OCI-LY7 (cell line): ENCODE measurements at regions not wholly inside any gene's neighbourhood (a gene's known extent, or its start where the extent isn't known, plus 50 kb on each side); places are given as distances from the start of the nearest gene placed in this dataset.

Source experiments
- BruUV-seq: library from RNA; stranded (reverse); fragments of 400-500 nt; replicated peaks from 2 replicates; lab custom pipeline; 2021; lab: Mats Ljungman, UMichigan
- CTCF ChIA-PET: fragments of 300-600 bp; sonication (Branson Sonifier 250); formaldehyde crosslinking; loops from one replicate; lab custom pipeline; 2022; ENCODE audit warnings: antibody characterized with exemption; ENCODE audit not compliant: unreplicated experiment; lab: Charles Lee
- POLR2A ChIA-PET: fragments of 300-600 bp; sonication (Branson Sonifier 250); formaldehyde crosslinking; loops from one replicate; lab custom pipeline; 2022; ENCODE audit warnings: antibody characterized with exemption; lab: Charles Lee
- DNase-seq: peaks from one replicate; pipeline ENCODE4 v3.0.0-alpha.2; 2015; ENCODE audit warnings: low spot score
- H2AFZ ChIP-seq: fragments of 200-600 bp; sonication (generic), shearing (Covaris generic); 2 replicates; pipeline ENCODE4 v1.6.1; 2014; ENCODE audit warnings: mild to moderate bottlenecking, antibody characterized with exemption, low read length, moderate library complexity
- H3K27ac ChIP-seq: fragments of 200-600 bp; sonication (generic); 2 replicates; pipeline ENCODE4 v1.5.1; 2014; ENCODE audit warnings: mixed run types, low read depth, mild to moderate bottlenecking, moderate library complexity, low read length, inconsistent platforms; ENCODE audit not compliant: poor library complexity, severe bottlenecking
- H3K36me3 ChIP-seq: fragments of 200-600 bp; sonication (generic); 2 replicates; pipeline ENCODE4 v1.6.1; 2014; ENCODE audit warnings: mild to moderate bottlenecking, antibody characterized with exemption, low read length, moderate library complexity, mixed read lengths; ENCODE audit not compliant: insufficient read depth
- H3K4me1 ChIP-seq: fragments of 200-600 bp; sonication (generic); 2 replicates; pipeline ENCODE4 v1.5.1; 2014; ENCODE audit warnings: mild to moderate bottlenecking, low read length; ENCODE audit not compliant: insufficient read depth, poor library complexity, severe bottlenecking
- H3K4me2 ChIP-seq: fragments of 200-600 bp; sonication (generic); 2 replicates; pipeline ENCODE4 v1.6.1; 2014; ENCODE audit warnings: mild to moderate bottlenecking, low read length
- H3K4me3 ChIP-seq: fragments of 200-600 bp; sonication (generic); 2 replicates; pipeline ENCODE4 v1.5.1; 2014; ENCODE audit warnings: mild to moderate bottlenecking, low read depth, low read length; ENCODE audit not compliant: poor library complexity, severe bottlenecking
- H3K79me2 ChIP-seq: fragments of 200-600 bp; sonication (generic); 2 replicates; pipeline ENCODE4 v1.6.1; 2016; ENCODE audit warnings: low read depth, mild to moderate bottlenecking, low read length, moderate library complexity, mixed read lengths; ENCODE audit not compliant: insufficient read depth
- H3K9me2 ChIP-seq: fragments of 200-600 bp; sonication (generic); 2 replicates; pipeline ENCODE4 v1.6.1; 2016; ENCODE audit warnings: mild to moderate bottlenecking, low read length, mixed read lengths; ENCODE audit not compliant: insufficient read depth
- H3K9me3 ChIP-seq: fragments of 200-600 bp; sonication (generic); 2 replicates; pipeline ENCODE4 v1.6.1; 2014; ENCODE audit warnings: mild to moderate bottlenecking, mixed run types, low read length, mixed read lengths
- H4K20me1 ChIP-seq: fragments of 200-600 bp; sonication (generic); 2 replicates; pipeline ENCODE4 v1.6.1; 2014; ENCODE audit warnings: mild to moderate bottlenecking, antibody characterized with exemption, low read length, moderate library complexity, mixed read lengths; ENCODE audit not compliant: insufficient read depth
- CTCF ChIP-seq: fragments of 200-600 bp; sonication (generic); conservative IDR thresholded peaks from 2 replicates; pipeline ENCODE4 v1.5.1; 2014; ENCODE audit warnings: mild to moderate bottlenecking, antibody characterized with exemption, low read length, moderate library complexity, mixed read lengths
- EZH2phosphoT487 ChIP-seq: fragments of 200-600 bp; sonication (generic); IDR thresholded peaks from 2 replicates; pipeline ENCODE4 v1.6.1; 2018; ENCODE audit warnings: low read depth, borderline replicate concordance, mild to moderate bottlenecking, mixed run types, antibody characterized with exemption, low read length, moderate library complexity, mixed read lengths
- intact Hi-C: fragments of 100-400 bp; cut with micrococcal nuclease; formaldehyde crosslinking; loops from one replicate; pipeline ENCODE4 v1.10.0; 2022; ENCODE audit not compliant: unreplicated experiment

DNA sequence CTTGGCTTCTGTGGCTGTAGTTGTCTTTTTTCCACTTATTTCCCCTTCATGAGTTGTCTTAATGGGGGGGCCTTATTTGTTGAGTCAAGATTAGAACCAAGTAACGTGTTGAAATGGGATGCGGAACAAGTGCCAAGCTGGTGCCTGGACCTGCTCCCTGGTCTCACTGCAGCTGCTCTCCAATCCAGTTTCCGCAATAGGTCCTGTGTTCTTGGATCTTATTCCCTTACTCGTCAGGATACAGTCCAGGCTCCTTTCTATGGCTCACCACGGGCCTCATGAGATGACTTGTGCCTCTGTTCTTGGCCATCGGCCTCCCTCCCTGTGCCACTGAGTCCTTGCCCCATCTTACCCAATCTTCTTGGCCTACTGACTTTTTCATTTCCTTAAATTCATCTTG is 159.6 kb upstream of the CADM1 start:
- H3K4me2 ChIP-seq, result no peak overlapping the region
- H2AFZ ChIP-seq, result no peak overlapping the region
- CTCF ChIA-PET, result no interaction called here
- H3K4me3 ChIP-seq, result no peak overlapping the region
- TF ChIP-seq EZH2phosphoT487, result no peak
- TF ChIP-seq CTCF, result no peak
- H3K4me1 ChIP-seq, result no peaks in the 10 kb centered on the region
- intact Hi-C loops, result no loop called here
- H3K27ac ChIP-seq, result no peak overlapping the region
- H3K9me2 ChIP-seq, result no peaks in the 10 kb centered on the region
- BruUV-seq, result no TSS peak
- no peaks in the 10 kb centered on the region for H3K9me3 ChIP-seq
- no peak for DNase-seq
- H3K79me2 ChIP-seq, result no peaks in the 10 kb centered on the region
- POLR2A ChIA-PET, result no interaction called here
- no peaks in the 10 kb centered on the region for H3K36me3 ChIP-seq
- H4K20me1 ChIP-seq, result no peaks in the 10 kb centered on the region

DNA sequence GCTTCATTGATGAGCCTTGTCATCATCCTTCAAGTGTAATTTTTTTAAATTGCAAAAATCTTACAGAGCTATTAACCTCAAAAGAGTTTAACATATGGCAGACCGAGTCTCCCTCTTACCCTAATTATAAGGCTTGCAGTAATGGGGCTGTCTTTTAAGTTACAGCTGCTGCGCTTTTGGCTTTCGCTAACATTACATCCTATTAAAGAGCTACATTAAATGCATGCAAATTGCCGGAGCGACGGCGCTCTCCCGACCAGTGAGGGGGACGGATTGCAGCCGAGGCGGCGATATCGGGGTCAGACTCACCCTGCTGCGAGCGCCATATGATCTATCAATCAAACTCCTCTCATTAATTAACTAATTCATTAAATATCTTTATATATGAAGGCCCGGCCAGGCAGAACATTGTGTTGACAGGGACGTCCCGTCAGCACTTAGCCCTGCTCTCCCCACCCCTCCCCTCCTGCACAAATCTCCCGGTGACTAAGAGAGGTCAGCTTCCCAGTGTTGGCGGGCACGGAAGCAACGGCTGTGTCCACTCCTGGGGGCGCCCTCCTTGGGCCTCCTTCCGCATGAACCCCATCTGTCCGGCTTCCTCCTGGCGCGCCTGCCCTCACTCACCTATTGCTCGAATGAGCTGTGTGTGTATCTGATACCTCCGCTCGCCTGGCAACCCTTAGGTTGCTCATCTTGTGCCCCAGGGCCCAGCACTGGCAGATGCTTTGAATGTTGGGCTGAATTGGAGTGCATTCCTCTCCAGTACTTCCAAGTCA is 156.0 kb upstream of the CADM1 start:
- no peaks in the 10 kb centered on the region for H3K9me3 ChIP-seq
- no peaks in the 10 kb centered on the region for H4K20me1 ChIP-seq
- intact Hi-C loops, result no loop called here
- H3K36me3 ChIP-seq, result no peaks in the 10 kb centered on the region
- no peaks in the 10 kb centered on the region for H3K4me1 ChIP-seq
- no peaks in the 10 kb centered on the region for H3K79me2 ChIP-seq
- no TSS peak for BruUV-seq
- DNase-seq, result no peak
- no peak overlapping the region for H3K4me2 ChIP-seq
- TF ChIP-seq EZH2phosphoT487 (no peak), CTCF (no peak)
- H2AFZ ChIP-seq, result no peak overlapping the region
- ChIA-PET POLR2A (interaction anchor here (0.6 kb wide), 1 partner anchor 641 kb away, joined by 3 read pairs; no protein-coding TSS in a partner anchor), CTCF (no interaction called here)
- H3K9me2 ChIP-seq, result no peaks in the 10 kb centered on the region
- H3K27ac ChIP-seq, result no peak overlapping the region
- H3K4me3 ChIP-seq, result no peak overlapping the region
